ENCODE measurements at regions not wholly inside any gene's neighbourhood (a gene's known extent, or its start where the extent isn't known, plus 50 kb on each side); places are given as distances from the start of the nearest gene placed in this dataset.

- DNase-seq: no peak
- H3K4me3 Mint-ChIP-seq: no peak overlapping the region
- H3K9me3 Mint-ChIP-seq: peaks cover 6% of the 10 kb centered on the region
- H3K4me1 Mint-ChIP-seq: peaks cover 14% of the 10 kb centered on the region
- ChIA-PET POLR2A (interaction anchor here (1.2 kb wide), 1 partner anchor 9 kb away, joined by 12 read pairs; no protein-coding TSS in a partner anchor), CTCF (no interaction called here)
- ATAC-seq (ENCODE audit: low read depth): no peak
- intact Hi-C loops (cut with micrococcal nuclease): no loop called here
- no peaks in the 10 kb centered on the region for H3K36me3 Mint-ChIP-seq (ENCODE audit: low read depth)
- H3K27me3 Mint-ChIP-seq: no peaks in the 10 kb centered on the region
- TF ChIP-seq, protein P1, sequence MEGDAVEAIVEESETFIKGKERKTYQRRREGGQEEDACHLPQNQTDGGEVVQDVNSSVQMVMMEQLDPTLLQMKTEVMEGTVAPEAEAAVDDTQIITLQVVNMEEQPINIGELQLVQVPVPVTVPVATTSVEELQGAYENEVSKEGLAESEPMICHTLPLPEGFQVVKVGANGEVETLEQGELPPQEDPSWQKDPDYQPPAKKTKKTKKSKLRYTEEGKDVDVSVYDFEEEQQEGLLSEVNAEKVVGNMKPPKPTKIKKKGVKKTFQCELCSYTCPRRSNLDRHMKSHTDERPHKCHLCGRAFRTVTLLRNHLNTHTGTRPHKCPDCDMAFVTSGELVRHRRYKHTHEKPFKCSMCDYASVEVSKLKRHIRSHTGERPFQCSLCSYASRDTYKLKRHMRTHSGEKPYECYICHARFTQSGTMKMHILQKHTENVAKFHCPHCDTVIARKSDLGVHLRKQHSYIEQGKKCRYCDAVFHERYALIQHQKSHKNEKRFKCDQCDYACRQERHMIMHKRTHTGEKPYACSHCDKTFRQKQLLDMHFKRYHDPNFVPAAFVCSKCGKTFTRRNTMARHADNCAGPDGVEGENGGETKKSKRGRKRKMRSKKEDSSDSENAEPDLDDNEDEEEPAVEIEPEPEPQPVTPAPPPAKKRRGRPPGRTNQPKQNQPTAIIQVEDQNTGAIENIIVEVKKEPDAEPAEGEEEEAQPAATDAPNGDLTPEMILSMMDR (IDR thresholded peaks at IDR 0.05): no peak
- H3K27ac Mint-ChIP-seq: no peak overlapping the region
Observed at GRCh38 chr16:72649254-72649944, 398.5 kb downstream of the ZFHX3 start.

GRCh38 chr16:72646615-72647014, 401.3 kb downstream of the ZFHX3 start:
- ChIA-PET POLR2A (no interaction called here), CTCF (no interaction called here)
- Mint-ChIP-seq H3K4me3 (no peak overlapping the region), H3K36me3 (ENCODE audit: low read depth) (peaks cover under 1% of the 10 kb centered on the region), H3K27ac (no peak overlapping the region), H3K27me3 (no peaks in the 10 kb centered on the region), H3K9me3 (peaks cover 2% of the 10 kb centered on the region), H3K4me1 (peaks cover 14% of the 10 kb centered on the region)
- TF ChIP-seq, protein P1 (IDR thresholded peaks at IDR 0.05): no peak
- intact Hi-C loops (cut with micrococcal nuclease): no loop called here
- ATAC-seq (ENCODE audit: low read depth) (no peak), DNase-seq (no peak)

DNA sequence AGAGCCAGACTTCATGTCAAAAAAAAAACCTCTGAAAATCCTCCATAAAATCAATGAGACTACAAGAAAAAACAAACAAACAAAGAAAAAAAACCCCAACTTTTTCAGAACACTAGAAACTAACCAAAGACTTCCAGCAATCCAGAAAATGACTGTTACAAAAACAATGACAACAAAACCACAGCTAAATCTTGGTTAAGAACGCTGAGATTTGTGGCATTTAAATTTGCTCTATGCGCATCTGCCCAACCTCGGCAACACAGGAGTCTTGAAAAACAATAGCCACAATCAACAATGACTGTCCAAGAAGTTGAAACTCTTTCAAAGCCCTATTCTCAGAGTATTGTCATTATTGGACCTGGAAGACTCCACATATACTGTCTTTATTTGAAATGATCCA, 402.4 kb downstream of the ZFHX3 start:
- Mint-ChIP-seq H3K27ac (no peak overlapping the region), H3K9me3 (peaks cover 4% of the 10 kb centered on the region), H3K4me3 (no peak overlapping the region), H3K27me3 (no peaks in the 10 kb centered on the region), H3K4me1 (peaks cover 11% of the 10 kb centered on the region), H3K36me3 (ENCODE audit: low read depth) (peaks cover 2% of the 10 kb centered on the region)
- DNase-seq: no peak
- TF ChIP-seq, protein P1 (IDR thresholded peaks at IDR 0.05): no peak
- ChIA-PET CTCF (no interaction called here), POLR2A (interaction anchor here (0.6 kb wide), 1 partner anchor 387 kb away, joined by 3 read pairs; no protein-coding TSS in a partner anchor)
- ATAC-seq (ENCODE audit: low read depth): no peak
- intact Hi-C loops (cut with micrococcal nuclease): no loop called here

GRCh38 chr16:72644911-72645310, 403.0 kb downstream of the ZFHX3 start:
- ChIA-PET CTCF (interaction anchor here (1.1 kb wide), 1 partner anchor 14 kb away, joined by 3 read pairs; no protein-coding TSS in a partner anchor), POLR2A (interaction anchor here (0.6 kb wide), 1 partner anchor 387 kb away, joined by 3 read pairs; no protein-coding TSS in a partner anchor)
- Mint-ChIP-seq H3K27ac (no peak overlapping the region), H3K36me3 (ENCODE audit: low read depth) (peaks cover 2% of the 10 kb centered on the region), H3K4me3 (no peak overlapping the region), H3K4me1 (peaks cover 7% of the 10 kb centered on the region), H3K9me3 (peaks cover 4% of the 10 kb centered on the region), H3K27me3 (no peaks in the 10 kb centered on the region)
- ATAC-seq (ENCODE audit: low read depth) (no peak), DNase-seq (no peak)
- TF ChIP-seq, protein P1 (IDR thresholded peaks at IDR 0.05): no peak
- intact Hi-C loops (cut with micrococcal nuclease): no loop called here

- H3K9me3 Mint-ChIP-seq: peaks cover 11% of the 10 kb centered on the region
- H3K27me3 Mint-ChIP-seq: no peaks in the 10 kb centered on the region
- CTCF ChIA-PET: no interaction called here
- no peak for DNase-seq
- intact Hi-C loops (cut with micrococcal nuclease): no loop called here
- H3K36me3 Mint-ChIP-seq (ENCODE audit: low read depth): peaks cover 9% of the 10 kb centered on the region
- H3K4me3 Mint-ChIP-seq: no peak overlapping the region
- POLR2A ChIA-PET: no interaction called here
- ATAC-seq (ENCODE audit: low read depth): no peak
- H3K4me1 Mint-ChIP-seq: no peaks in the 10 kb centered on the region
- H3K27ac Mint-ChIP-seq: no peak overlapping the region
- TF ChIP-seq, protein P1 (IDR thresholded peaks at IDR 0.05): no peak
Observed at GRCh38 chr16:72639494-72639893, 408.4 kb downstream of the ZFHX3 start.
